Effector memory CD4-positive, alpha-beta T cell (primary cell): ENCODE measurements at regions not wholly inside any gene's neighbourhood (a gene's known extent, or its start where the extent isn't known, plus 50 kb on each side); places are given as distances from the start of the nearest gene placed in this dataset.

Experiments used
- DNase-seq, 3 donors: peaks; one replicate each; pipeline ENCODE4 v3.0.0-alpha.2; 2020
- H3K27ac ChIP-seq: 2 replicates; pipeline ENCODE4 v1.7.0; 2013; ENCODE audit warnings: mild to moderate bottlenecking, low read length, moderate library complexity; ENCODE audit not compliant: insufficient read depth, poor library complexity, severe bottlenecking
- H3K27me3 ChIP-seq: replicated peaks from 2 replicates; pipeline ENCODE4 v1.7.0; 2013; ENCODE audit warnings: mild to moderate bottlenecking, low read length; ENCODE audit not compliant: insufficient read depth, control insufficient read depth, poor library complexity, severe bottlenecking
- H3K36me3 ChIP-seq: 2 replicates; pipeline ENCODE4 v1.7.0; 2013; ENCODE audit warnings: mild to moderate bottlenecking, low read length, moderate library complexity; ENCODE audit not compliant: control insufficient read depth, insufficient read depth
- H3K4me1 ChIP-seq: 2 replicates; pipeline ENCODE4 v1.7.0; 2013; ENCODE audit warnings: low read length, mild to moderate bottlenecking; ENCODE audit not compliant: control insufficient read depth, insufficient read depth, poor library complexity, severe bottlenecking
- H3K4me3 ChIP-seq: 2 replicates; pipeline ENCODE4 v1.7.0; 2013; ENCODE audit warnings: low read length, low read depth, mild to moderate bottlenecking; ENCODE audit not compliant: insufficient read depth, poor library complexity, severe bottlenecking
- H3K9me3 ChIP-seq: 2 replicates; pipeline ENCODE4 v1.7.0; 2013; ENCODE audit warnings: mild to moderate bottlenecking, low read length, moderate library complexity; ENCODE audit not compliant: control insufficient read depth

GRCh38 chr3:10601151-10601856 lies 95.9 kb upstream of the ATP2B2 start:
- peaks cover 26% of the 10 kb centered on the region for H3K4me1 ChIP-seq
- no peaks in the 10 kb centered on the region for H3K36me3 ChIP-seq
- DNase-seq, result no peak
- no peak overlapping the region for H3K27ac ChIP-seq
- H3K9me3 ChIP-seq, result no peaks in the 10 kb centered on the region
- H3K4me3 ChIP-seq, result no peak overlapping the region
- no peaks in the 10 kb centered on the region for H3K27me3 ChIP-seq

GRCh38 chr3:10601857-10602230 lies 96.5 kb upstream of the ATP2B2 start:
- H3K27me3 ChIP-seq, result no peaks in the 10 kb centered on the region
- peaks cover 26% of the 10 kb centered on the region for H3K4me1 ChIP-seq
- no peak for DNase-seq
- H3K27ac ChIP-seq, result no peak overlapping the region
- H3K4me3 ChIP-seq, result no peak overlapping the region
- no peaks in the 10 kb centered on the region for H3K9me3 ChIP-seq
- H3K36me3 ChIP-seq, result no peaks in the 10 kb centered on the region

GRCh38 chr3:10602271-10602670 lies 96.9 kb upstream of the ATP2B2 start:
- no peak overlapping the region for H3K4me3 ChIP-seq
- no peaks in the 10 kb centered on the region for H3K9me3 ChIP-seq
- H3K27me3 ChIP-seq, result no peaks in the 10 kb centered on the region
- DNase-seq, result no peak
- H3K27ac ChIP-seq, result no peak overlapping the region
- peaks cover 26% of the 10 kb centered on the region for H3K4me1 ChIP-seq
- no peaks in the 10 kb centered on the region for H3K36me3 ChIP-seq

- Histone ChIP-seq H3K9me3 (no peaks in the 10 kb centered on the region), H3K4me3 (peak overlapping the region; percentile 23), H3K36me3 (no peaks in the 10 kb centered on the region), H3K4me1 (peaks cover 26% of the 10 kb centered on the region), H3K27me3 (no peaks in the 10 kb centered on the region), H3K27ac (peak overlapping the region; percentile 1)
- peak; percentile 16 to 45 (median 37) for DNase-seq
Measured at GRCh38 chr3:10602769-10603768, 97.7 kb upstream of the ATP2B2 start.

- H3K4me3 ChIP-seq, result no peak overlapping the region
- no peaks in the 10 kb centered on the region for H3K27me3 ChIP-seq
- H3K4me1 ChIP-seq, result peaks cover 1% of the 10 kb centered on the region
- H3K27ac ChIP-seq, result no peak overlapping the region
- no peaks in the 10 kb centered on the region for H3K9me3 ChIP-seq
- no peak for DNase-seq
- H3K36me3 ChIP-seq, result no peaks in the 10 kb centered on the region
Measured at GRCh38 chr3:10609134-10609533, 103.7 kb upstream of the ATP2B2 start.

GRCh38 chr3:10614168-10614567 lies 108.8 kb upstream of the ATP2B2 start:
- Histone ChIP-seq H3K36me3 (no peaks in the 10 kb centered on the region), H3K4me3 (no peak overlapping the region)
- DNase-seq, result no peak

GRCh38 chr3:10615715-10616114 lies 110.3 kb upstream of the ATP2B2 start:
- no peaks in the 10 kb centered on the region for H3K27me3 ChIP-seq
- H3K4me1 ChIP-seq, result no peaks in the 10 kb centered on the region

More at GRCh38 chr3:10614168-10614567, 108.8 kb upstream of the ATP2B2 start:
- Histone ChIP-seq H3K9me3 (no peaks in the 10 kb centered on the region), H3K27me3 (no peaks in the 10 kb centered on the region), H3K27ac (no peak overlapping the region), H3K4me1 (no peaks in the 10 kb centered on the region)

GRCh38 chr3:10616321-10616720 lies 110.9 kb upstream of the ATP2B2 start:
- Histone ChIP-seq H3K4me1 (no peaks in the 10 kb centered on the region), H3K27me3 (no peaks in the 10 kb centered on the region), H3K27ac (no peak overlapping the region), H3K4me3 (no peak overlapping the region), H3K36me3 (no peaks in the 10 kb centered on the region), H3K9me3 (no peaks in the 10 kb centered on the region)
- no peak for DNase-seq

More at GRCh38 chr3:10615715-10616114, 110.3 kb upstream of the ATP2B2 start:
- Histone ChIP-seq H3K9me3 (no peaks in the 10 kb centered on the region), H3K27ac (no peak overlapping the region), H3K4me3 (no peak overlapping the region), H3K36me3 (no peaks in the 10 kb centered on the region)
- no peak for DNase-seq

GRCh38 chr3:10619989-10620832 lies 114.8 kb upstream of the ATP2B2 start:
- no peak for DNase-seq
- Histone ChIP-seq H3K27ac (no peak overlapping the region), H3K4me3 (no peak overlapping the region), H3K36me3 (no peaks in the 10 kb centered on the region), H3K9me3 (no peaks in the 10 kb centered on the region), H3K4me1 (no peaks in the 10 kb centered on the region), H3K27me3 (no peaks in the 10 kb centered on the region)
